Embryonic facial prominence (tissue), 1 donor: ENCODE measurements at regions not wholly inside any gene's neighbourhood (a gene's known extent, or its start where the extent isn't known, plus 50 kb on each side); places are given as distances from the start of the nearest gene placed in this dataset.
"Not testable (repeated sequence)": the region's sequence is repeated elsewhere in the genome, so short reads cannot be mapped to it uniquely, and the experiment has no call there.

Experiments used
- DNase-seq: peaks from one replicate; pipeline ENCODE4 v3.0.0-alpha.2; 2016; ENCODE audit errors: extremely low spot score

GRCh38 chrX:9271789-9272525 is 192.9 kb upstream of the TBL1X start:
- DNase-seq, result peak; percentile 72

- DNase-seq, result no peak
These were observed 191.1 kb upstream of the TBL1X start for GRCh38 chrX:9273744-9274143.

GRCh38 chrX:9278475-9279233 is 186.2 kb upstream of the TBL1X start:
- no peak for DNase-seq

- DNase-seq, result no peak
These were observed 185.7 kb upstream of the TBL1X start for GRCh38 chrX:9279234-9279544.

- DNase-seq, result no peak
These were observed 184.0 kb upstream of the TBL1X start for GRCh38 chrX:9280831-9281230.

- no peak for DNase-seq
These were observed 182.5 kb upstream of the TBL1X start for GRCh38 chrX:9282325-9282724.

GRCh38 chrX:9285342-9285771 is 179.5 kb upstream of the TBL1X start:
- DNase-seq, result no peak

- DNase-seq, result no peak
These were observed 178.6 kb upstream of the TBL1X start for GRCh38 chrX:9286234-9286633.

GRCh38 chrX:9291629-9292028 is 173.2 kb upstream of the TBL1X start:
- no peak for DNase-seq

GRCh38 chrX:9293051-9293496 is 171.8 kb upstream of the TBL1X start:
- no peak for DNase-seq

- no peak for DNase-seq
These were observed 171.0 kb upstream of the TBL1X start for GRCh38 chrX:9293903-9294302.

- DNase-seq, result no peak
These were observed 169.3 kb upstream of the TBL1X start for GRCh38 chrX:9295551-9295950.

GRCh38 chrX:9298221-9298620 is 166.6 kb upstream of the TBL1X start:
- DNase-seq, result no peak

- DNase-seq, result not testable (repeated sequence)
These were observed 165.2 kb upstream of the TBL1X start for GRCh38 chrX:9299681-9300080.

- DNase-seq, result no peak
These were observed 163.0 kb upstream of the TBL1X start for GRCh38 chrX:9301836-9302235.

- DNase-seq, result no peak
These were observed 162.5 kb upstream of the TBL1X start for GRCh38 chrX:9302381-9302780.

- DNase-seq, result no peak
These were observed 156.4 kb upstream of the TBL1X start for GRCh38 chrX:9308426-9308825.

- DNase-seq, result no peak
These were observed 154.2 kb upstream of the TBL1X start for GRCh38 chrX:9310616-9311015.

- no peak for DNase-seq
These were observed 153.3 kb upstream of the TBL1X start for GRCh38 chrX:9311421-9312160.

GRCh38 chrX:9312922-9313867 is 151.7 kb upstream of the TBL1X start:
- no peak for DNase-seq

GRCh38 chrX:9315086-9315485 is 149.8 kb upstream of the TBL1X start:
- no peak for DNase-seq

- no peak for DNase-seq
These were observed 148.8 kb upstream of the TBL1X start for GRCh38 chrX:9316096-9316495.
